Uterus (tissue), 2 donors: ENCODE measurements at regions not wholly inside any gene's neighbourhood (a gene's known extent, or its start where the extent isn't known, plus 50 kb on each side); places are given as distances from the start of the nearest gene placed in this dataset.

Experiments used
- CTCF ChIP-seq, 4 experiments: fragments of 200-600 bp in 2 of 4; fragments of 450-650 bp in 2 of 4; sonication (generic) in 2 of 4; IDR thresholded peaks; one replicate each; pipeline ENCODE4 v1.5.1; 2016 to 2019; ENCODE audit warnings: antibody characterized with exemption in 4 of 4, mild to moderate bottlenecking in 2 of 4, moderate library complexity in 1 of 4
- POLR2A ChIP-seq, 2 donors: fragments of 450-650 bp; IDR thresholded peaks; one replicate each; pipeline ENCODE4 v1.6.1; 2016; ENCODE audit warnings: antibody characterized with exemption in 2 of 2, mild to moderate bottlenecking in 1 of 2, moderate library complexity in 1 of 2

- no peak for TF ChIP-seq CTCF (IDR thresholded peaks at IDR 0.05)
- TF ChIP-seq POLR2A (IDR thresholded peaks at IDR 0.05) = no peak
These were observed 223.2 kb upstream of the RAB6C start for GRCh38 chr2:129756276-129756675.
